ENCODE measurements at regions not wholly inside any gene's neighbourhood (a gene's known extent, or its start where the extent isn't known, plus 50 kb on each side); places are given as distances from the start of the nearest gene placed in this dataset.
"Not testable (repeated sequence)": the region's sequence is repeated elsewhere in the genome, so short reads cannot be mapped to it uniquely, and the experiment has no call there.

DNA sequence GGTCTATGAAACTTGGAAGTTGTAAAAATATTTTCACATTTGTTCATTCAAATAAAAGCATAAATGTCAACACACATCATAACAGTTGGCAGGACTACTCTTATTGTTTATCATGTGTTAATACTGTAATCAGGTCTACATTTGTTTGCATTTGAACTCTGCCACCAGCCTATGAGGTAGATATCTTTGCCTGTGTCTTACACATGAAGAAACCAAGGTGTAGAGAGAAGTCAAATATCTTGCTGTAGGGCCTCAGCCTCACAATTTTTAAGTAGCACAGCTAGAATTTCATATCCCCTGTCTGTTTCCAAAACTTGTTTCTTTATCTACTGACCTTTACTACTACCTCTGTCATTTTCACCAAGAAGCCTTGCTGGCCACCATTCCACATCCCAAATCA is 161.9 kb downstream of the ZIC4 start:
- in situ Hi-C loops (cut with HindIII; ENCODE audit: low sequenced_read_pairs): no loop called here
- no peak for DNase-seq (ENCODE audit: low read depth)
- no peak overlapping the region for H3K4me3 ChIP-seq (ENCODE audit: low read depth, low read length)
- TF ChIP-seq CTCF (IDR thresholded peaks at IDR 0.05; ENCODE audit: low read depth, low read length, missing control alignments): no peak

- DNase-seq (ENCODE audit: low read depth): no peak
- in situ Hi-C loops (cut with HindIII; ENCODE audit: low sequenced_read_pairs): no loop called here
- H3K4me3 ChIP-seq (ENCODE audit: low read depth, low read length): no peak overlapping the region
- no peak for TF ChIP-seq CTCF (IDR thresholded peaks at IDR 0.05; ENCODE audit: low read depth, low read length, missing control alignments)
Measured at GRCh38 chr3:147240581-147240980, 165.8 kb downstream of the ZIC4 start.

DNA sequence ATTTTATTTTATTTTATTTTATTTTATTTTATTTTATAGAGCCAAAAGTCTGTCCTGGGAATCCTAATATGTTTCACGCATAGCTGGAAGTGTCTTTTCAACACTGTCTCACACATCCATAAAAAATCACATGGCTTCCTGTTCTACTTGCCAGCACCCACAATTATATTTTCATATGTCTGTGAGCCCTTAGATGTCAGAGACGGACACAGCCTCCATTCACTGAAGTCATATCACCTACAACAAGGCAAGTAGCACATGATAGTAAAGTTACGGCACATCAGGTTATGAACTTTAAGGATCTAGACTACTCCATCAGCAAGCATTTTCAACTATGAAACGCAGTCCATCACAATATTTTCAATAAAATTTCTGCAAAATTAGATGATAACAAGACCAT is 168.4 kb downstream of the ZIC4 start:
- in situ Hi-C loops (cut with HindIII; ENCODE audit: low sequenced_read_pairs): no loop called here
- no peak overlapping the region for H3K4me3 ChIP-seq (ENCODE audit: low read depth, low read length)
- no peak for DNase-seq (ENCODE audit: low read depth)
- TF ChIP-seq CTCF (IDR thresholded peaks at IDR 0.05; ENCODE audit: low read depth, low read length, missing control alignments): no peak

DNA sequence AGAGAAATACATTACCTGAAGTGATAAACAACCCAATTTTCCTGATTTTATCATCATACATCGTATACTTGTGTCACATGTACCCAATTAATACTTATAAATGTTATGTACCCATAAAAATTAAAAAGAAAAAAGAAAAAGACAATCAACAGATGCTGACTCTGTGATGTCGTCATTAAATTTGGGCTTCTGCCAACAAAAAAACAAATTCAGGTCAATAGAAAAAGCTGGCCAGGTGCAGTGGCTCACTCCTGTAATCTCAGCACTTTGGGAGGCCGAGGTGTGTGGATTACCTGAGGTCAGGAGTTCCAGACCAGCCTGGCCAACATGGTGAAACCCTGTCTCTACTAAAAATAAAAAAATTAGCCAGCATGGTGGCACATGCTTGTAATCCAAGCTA is 174.4 kb downstream of the ZIC4 start:
- DNase-seq (ENCODE audit: low read depth); H3K4me3 ChIP-seq (ENCODE audit: low read depth, low read length); in situ Hi-C loops (cut with HindIII; ENCODE audit: low sequenced_read_pairs): not testable (repeated sequence)

DNA sequence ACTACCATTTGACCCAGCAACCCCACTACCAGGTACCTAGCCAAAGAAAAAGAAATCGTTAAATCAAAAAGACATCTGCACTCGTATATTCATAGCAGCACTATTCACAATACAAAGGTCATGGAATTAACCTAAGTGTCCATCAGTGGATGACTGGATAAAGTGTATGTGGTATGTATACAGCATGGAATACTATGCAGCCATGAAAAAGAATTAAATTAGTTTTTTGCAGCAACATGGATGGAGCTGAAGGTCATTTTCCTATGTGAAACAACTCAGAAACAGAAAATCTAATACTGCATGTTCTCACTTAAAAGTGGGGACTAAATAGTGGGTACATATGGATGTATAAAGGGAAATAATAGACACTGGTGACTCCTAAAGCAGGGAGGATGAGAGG is 175.2 kb downstream of the ZIC4 start:
- no peak overlapping the region for H3K4me3 ChIP-seq (ENCODE audit: low read depth, low read length)
- in situ Hi-C loops (cut with HindIII; ENCODE audit: low sequenced_read_pairs): no loop called here
- DNase-seq (ENCODE audit: low read depth): no peak
- no peak for TF ChIP-seq CTCF (IDR thresholded peaks at IDR 0.05; ENCODE audit: low read depth, low read length, missing control alignments)

DNA sequence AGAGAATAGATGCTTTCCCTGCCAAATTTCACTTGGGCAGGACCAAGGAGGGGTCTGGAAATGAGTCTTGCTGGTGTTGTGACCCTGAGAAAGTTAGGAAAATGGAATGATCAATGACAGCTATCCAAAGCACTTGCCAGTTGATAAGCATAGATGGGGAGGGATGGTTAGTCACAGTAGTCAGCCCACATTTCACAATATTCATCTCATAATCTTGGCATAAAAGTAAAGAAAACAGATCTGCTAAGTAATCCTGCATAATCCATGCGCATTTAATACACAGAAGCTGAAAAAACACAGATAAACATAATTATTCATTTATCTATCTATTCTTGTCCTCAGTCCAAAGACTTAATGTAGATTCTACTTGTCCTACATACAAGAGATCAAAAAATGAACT is 184.1 kb downstream of the ZIC4 start:
- TF ChIP-seq CTCF (IDR thresholded peaks at IDR 0.05; ENCODE audit: low read depth, low read length, missing control alignments): no peak
- DNase-seq (ENCODE audit: low read depth): no peak
- in situ Hi-C loops (cut with HindIII; ENCODE audit: low sequenced_read_pairs): no loop called here
- no peak overlapping the region for H3K4me3 ChIP-seq (ENCODE audit: low read depth, low read length)

DNA sequence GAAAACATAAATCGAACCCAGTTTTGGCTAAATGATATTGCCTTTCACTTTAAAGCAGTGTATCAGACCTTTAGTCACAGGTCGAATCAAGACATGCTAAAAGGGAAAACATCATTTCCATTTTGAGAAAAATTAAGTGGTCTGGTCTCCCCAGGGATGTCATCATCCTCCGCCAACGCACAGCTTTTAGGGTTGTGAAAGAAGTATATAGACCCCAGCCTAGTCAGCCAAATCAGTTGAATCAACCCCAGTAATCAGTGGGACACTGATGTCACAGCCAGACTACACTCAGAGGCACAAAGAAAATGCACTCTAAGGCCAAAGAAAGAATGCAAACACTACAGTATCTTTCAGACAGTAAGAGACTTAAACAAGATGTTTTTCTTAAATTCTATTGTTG is 187.4 kb downstream of the ZIC4 start:
- no peak overlapping the region for H3K4me3 ChIP-seq (ENCODE audit: low read depth, low read length)
- TF ChIP-seq CTCF (IDR thresholded peaks at IDR 0.05; ENCODE audit: low read depth, low read length, missing control alignments): no peak
- in situ Hi-C loops (cut with HindIII; ENCODE audit: low sequenced_read_pairs): no loop called here
- no peak for DNase-seq (ENCODE audit: low read depth)
